GM21529 (cell line): ENCODE measurements at regions not wholly inside any gene's neighbourhood (a gene's known extent, or its start where the extent isn't known, plus 50 kb on each side); places are given as distances from the start of the nearest gene placed in this dataset.

ENCODE experiments used
- ATAC-seq: cut with Tn5 transposase; IDR thresholded peaks from one replicate; pipeline ENCODE4 v1.9.1; 2021; ENCODE audit not compliant: unreplicated experiment

DNA sequence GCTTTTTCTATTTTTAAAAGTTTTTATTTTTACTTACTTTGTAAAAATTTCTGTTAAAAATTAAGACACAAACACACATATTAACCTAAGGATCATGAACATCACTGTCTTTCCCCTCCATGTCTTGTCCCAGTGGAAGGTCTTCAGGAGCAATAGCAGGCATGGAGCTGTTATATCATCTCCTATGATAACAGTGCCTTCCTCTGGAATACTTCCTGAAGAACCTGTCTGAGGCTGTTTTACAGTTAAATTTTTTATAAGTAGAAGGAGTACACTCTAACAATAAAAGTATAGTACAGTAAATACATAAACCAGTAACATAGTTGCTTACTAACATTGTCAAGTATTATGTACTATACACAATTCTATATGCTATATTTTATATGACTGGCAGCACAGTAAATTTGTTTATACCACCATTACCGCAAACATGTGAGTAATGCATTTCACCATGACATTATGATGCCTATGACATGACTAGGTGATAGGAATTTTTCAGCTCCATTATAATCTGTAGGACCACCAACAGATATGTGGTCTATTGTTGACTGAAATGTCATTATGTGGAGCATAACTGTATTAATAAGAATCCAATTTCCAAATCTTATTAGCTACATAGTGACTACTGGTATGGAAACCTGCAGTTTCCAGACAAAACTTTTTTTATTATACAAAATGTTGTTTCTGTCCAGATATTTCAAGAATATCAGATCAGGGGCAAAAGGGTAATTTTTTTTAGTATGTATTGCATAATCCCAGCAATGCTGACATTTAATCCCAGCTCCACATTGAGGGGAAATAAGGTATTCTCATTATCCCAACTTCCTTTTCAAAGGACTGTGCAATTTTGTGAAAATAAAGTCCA lies 337.2 kb upstream of the SLC39A10 start:
- no peak for ATAC-seq

DNA sequence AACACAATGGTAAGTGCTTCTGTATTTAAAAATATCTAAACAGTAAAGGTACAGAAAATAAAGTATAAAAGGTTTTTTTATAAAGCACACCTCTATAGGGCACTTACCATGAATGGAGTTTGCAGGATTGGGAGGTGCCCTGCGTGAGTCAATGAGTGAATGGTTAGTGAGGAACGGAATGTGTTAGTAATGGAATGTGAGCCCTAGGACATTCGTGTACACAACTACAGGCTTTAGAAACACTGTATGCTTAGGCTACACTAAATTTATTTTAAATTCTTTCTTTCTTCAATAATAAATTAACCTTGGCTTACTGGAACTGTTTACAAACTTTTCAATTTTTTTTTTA lies 337.9 kb upstream of the SLC39A10 start:
- no peak for ATAC-seq

DNA sequence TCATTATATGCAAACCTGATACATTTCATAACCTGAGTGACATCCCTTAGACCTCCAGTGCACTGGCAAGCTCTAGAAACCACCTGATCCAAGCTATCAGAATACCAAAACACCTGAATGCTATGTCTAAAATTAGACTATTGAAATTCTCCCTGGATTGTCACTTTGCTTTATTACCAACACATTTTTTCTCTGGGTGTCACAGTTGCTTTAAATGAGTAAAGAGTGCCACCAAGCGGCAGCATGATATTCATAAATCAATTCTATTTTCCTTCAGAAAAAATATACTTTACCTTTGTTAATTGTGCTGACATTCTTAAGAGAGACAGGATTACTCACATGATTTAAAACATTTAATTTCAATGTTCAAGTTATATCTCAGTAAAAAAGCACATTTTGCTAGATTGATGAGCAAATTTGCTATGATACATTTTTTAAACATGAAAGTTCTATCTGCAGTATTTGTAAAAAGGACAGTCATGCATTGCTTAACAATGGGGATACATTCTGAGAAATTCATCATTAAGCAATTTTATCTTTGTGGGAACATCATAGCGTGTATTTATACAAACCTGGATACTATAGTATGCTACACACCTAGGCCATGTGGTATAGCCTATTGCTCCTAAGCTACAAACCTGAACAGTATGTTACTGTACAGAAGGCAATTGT lies 338.4 kb upstream of the SLC39A10 start:
- no peak for ATAC-seq

DNA sequence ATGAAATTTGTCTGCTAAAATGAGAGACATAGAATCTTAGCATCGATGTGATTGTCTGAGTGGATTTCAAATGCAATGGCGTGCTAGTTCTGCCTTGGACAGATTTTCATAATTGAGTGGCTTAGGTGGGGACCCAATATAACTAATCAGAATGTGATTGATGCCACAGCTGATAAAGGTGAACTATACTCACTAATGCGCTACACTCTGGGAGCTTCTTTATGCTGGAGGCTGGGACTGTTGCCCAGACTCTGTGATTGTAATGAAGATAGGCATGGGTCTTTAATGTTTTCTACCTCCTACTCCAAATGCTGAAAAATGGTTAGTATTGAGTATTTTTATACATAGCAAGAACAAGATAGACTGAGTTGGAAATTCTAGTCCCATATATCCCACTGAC lies 339.5 kb upstream of the SLC39A10 start:
- ATAC-seq = no peak

DNA sequence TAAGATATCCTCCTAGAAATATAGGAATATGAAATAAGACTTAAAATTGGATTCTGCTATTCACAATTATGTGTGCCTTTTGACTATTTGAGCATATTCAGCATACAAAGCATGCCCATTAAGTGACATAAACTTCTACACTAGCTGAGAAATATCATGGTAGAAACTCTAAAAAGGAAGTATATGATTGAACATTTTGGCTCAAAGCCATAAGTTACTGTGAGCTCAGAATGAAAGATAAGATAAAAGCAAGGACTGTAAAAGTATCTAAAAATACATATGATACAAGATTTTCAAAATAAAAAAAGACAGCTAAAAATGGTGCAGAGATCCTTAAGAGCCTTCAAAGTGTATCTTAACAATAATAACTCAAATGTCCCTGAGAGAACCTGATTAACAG lies 340.5 kb upstream of the SLC39A10 start:
- ATAC-seq = no peak

DNA sequence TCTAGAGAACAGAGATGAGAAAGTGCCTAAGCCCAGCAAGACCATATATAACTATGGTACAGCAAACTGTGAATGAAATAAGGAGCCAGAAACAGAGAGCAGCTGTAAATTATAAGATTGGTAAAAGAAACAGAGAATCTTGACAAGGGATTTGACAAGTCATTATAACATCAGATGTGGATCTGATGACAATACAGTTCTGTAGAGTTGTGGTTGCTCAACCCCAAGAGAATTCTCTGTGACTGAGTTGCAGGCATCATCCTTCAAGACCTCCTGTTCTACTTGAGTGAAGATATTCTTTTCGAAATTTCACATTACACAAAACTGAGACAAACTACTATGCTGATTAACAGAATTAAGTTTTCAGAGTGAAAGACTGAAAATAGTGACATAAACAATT lies 343.1 kb upstream of the SLC39A10 start:
- ATAC-seq = peak; percentile 68

DNA sequence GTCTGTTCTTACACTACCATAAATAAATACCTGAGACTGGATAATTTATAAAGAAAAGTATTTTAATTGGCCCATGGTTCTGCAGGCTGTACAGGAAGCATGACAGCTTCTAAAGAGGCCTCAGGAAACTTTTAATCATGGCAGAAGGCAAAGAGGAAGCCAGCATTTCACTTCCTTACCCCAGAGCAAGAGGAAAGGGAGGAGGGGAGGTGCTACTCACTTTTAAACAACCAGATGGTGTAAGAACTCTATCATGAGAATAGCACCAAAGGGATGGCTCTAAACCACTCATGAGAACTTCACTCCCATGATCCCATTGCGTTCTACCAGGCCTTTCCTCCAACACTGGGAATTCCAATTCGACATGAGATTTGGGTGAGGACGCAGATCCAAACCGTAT lies 344.4 kb upstream of the SLC39A10 start:
- ATAC-seq = no peak

DNA sequence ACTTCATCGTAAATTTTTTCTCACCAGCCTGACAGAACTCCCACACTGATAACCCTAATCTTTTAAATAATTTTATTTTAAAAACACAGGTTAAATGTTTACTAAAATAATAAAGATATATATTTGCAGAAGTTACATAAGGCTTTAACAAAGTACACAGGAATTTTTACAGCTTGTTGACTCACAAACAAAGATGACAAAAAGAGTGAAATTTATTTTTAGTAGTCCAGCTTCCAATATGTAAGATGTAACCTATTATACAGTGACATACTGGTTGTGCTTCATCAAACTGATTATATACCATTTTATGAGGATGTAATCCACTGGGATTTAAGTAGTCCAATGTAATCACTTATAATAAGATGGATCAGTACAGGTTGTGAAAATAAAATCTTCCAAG lies 348.9 kb upstream of the SLC39A10 start:
- ATAC-seq = no peak

DNA sequence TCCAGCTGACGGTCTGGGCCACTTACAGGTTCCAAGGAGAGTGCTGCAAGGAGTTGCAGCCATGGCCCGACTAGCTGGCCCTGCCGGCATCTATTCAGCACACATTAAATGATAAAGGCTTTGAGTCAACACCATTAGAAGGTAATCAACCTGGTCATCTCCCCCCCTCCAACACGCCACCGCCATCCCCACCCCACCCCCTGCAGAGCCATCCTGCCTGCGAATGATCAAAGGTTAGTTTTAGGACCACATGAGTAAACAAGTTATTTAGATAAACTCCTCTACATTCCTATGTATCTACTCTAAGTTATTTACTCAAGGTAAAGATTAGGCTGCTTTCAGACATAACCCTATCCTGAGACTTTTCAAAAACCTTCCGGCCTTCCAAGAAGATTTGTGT lies 349.3 kb upstream of the SLC39A10 start:
- no peak for ATAC-seq

DNA sequence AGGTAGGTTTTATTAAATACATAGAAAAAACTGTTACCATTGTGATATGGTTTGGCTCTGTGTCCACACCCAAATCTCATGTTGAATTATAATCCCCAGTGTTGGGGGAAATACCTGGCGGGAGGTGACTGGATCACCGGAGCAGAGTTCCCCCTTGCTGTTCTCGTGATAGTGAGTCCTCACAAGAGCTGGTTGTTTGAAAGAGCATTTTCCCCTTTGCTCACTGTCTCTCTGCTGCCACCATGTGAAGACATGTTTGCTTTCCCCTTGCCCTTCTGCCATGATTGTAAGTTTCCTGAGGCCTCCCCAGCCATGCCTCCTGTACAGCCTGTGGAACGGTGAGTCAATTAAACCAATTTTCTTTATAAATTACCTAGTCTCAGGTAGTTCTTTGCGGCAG lies 352.7 kb upstream of the SLC39A10 start:
- peak; percentile 62 for ATAC-seq

DNA sequence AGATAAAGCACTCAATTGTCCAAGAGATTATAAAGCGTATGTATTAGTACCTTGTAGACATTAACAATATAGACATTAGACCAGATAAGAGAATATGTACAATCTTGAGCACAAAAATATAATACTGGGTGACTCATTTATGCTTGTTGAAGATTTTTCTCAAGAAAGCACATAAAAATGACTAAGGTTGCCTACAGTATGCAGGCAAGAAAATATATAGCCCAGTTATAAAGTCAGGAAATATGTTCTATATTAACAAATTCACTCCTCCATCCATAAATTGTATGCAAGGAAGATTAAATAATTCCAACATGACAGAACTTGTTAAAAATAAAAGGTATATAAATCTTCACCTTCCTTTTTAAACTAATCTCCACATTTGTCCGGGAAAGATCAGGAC lies 356.4 kb upstream of the SLC39A10 start:
- no peak for ATAC-seq

DNA sequence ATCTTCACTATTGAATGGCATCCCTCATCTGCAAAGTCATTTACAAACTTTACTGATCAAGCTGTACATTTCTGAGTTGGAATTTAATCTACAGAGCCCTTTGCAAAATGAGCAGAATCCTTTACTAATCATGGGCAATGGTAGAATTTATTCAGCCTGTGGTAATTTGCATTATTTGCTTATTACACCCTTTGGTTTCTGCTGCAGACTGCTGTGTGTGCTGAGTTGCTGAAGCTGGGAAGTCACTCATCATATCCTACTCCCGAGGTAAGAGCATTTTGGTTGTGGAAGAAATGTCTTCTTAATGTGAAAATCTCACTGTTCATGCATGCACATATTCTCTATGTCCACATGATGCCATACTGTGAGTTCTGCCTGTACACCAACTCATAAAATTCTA lies 357.4 kb upstream of the SLC39A10 start:
- ATAC-seq = no peak

DNA sequence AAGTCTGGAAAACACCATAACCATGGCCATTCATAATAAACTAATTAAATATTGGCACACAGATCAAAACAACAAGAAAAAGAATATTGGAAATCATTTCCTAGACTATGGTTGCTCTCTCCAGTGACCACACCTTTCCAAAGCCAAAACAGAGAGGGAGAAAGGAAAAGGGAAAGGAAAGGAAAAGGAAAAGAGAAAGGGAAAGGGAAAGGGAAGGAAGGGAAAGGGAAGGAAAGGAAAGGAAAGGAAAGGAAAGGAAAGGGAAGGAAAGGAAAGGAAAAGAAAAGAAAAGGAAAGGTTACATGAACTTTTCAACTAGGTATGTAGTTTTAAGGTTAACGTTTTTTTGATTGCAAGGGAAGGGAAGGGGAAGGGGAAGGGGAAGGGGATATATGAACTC lies 360.5 kb upstream of the SLC39A10 start:
- ATAC-seq = no peak

DNA sequence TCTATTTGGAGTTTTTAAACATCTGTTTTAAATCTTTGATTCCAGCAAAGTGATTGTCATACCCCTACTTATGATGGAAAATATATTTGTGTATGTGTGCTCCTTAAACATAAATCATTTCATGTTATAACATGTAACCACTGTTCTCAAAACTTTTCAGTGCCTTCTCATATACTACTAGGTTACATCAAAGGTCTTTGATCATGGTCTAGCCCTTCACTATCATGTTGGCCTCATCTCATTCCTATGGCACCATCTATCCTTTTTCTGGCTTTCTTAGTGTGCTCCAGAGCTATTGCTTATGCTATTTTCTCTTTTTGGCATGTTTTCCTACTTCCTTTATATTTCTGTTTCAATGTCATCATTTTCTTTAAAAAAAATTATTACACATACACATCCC lies 367.9 kb upstream of the SLC39A10 start:
- no peak for ATAC-seq

DNA sequence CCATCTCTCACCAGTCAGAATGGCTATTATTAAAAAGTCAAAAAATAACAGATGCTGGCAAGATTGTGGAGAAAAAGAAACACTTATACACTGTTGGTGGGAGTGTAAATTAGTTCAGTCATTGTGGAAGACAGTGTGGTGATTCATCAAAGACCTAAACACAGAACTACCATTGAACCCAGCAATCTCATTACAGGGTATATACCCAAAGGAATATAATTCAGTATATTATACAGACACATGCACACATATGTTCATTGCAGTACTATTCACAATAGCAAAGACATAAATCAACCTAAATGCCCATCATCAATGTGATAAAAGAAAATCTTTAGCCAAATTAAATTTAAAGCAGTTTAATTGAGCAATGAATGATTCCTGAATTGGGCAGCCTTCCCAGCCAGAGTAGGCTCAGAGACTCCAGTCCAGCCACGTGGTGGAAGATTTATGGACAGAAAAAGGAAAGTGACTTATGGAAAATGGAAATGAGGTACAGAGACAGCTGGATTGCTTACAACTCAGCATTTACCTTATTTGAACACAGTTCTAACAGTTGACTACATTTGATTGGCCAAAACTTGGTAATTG lies 377.1 kb upstream of the SLC39A10 start:
- ATAC-seq = no peak

DNA sequence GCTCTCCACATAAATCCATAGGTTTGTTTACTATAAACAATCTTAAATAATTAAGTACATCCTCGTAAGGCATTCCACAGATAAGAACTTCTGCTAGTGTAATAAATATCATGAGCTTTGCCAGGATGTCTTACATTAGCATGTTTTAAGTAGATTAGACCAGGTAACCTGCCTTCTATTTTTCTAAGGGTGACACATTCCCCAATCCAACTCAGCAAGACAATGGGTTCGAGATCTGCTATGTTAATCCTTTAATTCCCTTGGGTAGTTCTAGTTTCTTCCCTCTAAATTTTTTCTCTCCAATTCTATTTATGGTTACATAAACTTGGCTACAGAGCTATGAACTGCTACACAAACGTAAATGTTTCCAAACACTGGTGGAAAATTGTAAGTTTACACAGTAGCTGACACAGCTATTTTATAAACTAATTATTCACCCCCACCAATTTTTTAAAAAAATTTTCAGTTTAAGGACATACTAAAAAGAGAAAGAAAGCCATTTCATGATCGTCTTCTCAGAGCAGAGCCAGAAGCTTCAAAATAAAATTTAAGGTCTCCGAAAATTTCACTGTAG lies 386.5 kb upstream of the SLC39A10 start:
- no peak for ATAC-seq

DNA sequence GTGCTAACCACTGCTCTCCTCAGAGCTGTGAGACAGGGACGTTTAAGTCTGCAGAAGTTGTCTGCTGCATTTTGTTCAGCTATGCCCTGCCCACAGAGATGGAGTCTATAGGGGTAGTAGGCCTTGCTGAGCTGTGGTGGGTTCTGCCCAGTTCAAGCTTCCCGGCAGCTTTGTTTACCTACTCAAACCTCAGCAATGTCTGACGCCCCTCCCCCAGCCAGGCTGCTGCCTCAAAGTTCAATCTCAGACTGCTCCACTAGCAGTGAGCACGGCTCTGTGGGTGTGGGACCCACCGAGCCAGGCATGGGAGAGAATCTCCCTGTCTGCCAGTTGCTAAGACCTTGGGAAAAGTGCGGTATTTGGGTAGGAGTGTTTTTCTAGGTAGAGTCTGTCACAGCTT lies 387.8 kb upstream of the SLC39A10 start:
- ATAC-seq = no peak

DNA sequence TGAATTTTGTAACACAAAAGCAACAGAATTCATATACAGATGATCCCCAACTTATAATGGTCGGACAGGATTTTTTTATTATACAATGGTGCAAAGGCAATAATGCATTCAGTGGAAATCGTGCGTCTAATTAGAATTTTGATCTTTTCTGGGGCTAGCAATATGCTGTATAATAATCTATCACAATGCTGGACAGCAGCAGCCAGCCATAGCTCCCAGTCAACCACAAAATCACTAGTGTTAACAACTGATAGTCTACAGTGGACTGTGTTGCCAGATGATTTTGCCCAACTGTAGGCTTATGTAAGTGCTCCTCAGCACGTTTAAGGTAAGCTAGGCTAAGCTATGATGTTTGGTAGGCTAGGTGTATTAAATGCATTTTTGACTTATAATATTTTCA lies 399.0 kb upstream of the SLC39A10 start:
- ATAC-seq = no peak

DNA sequence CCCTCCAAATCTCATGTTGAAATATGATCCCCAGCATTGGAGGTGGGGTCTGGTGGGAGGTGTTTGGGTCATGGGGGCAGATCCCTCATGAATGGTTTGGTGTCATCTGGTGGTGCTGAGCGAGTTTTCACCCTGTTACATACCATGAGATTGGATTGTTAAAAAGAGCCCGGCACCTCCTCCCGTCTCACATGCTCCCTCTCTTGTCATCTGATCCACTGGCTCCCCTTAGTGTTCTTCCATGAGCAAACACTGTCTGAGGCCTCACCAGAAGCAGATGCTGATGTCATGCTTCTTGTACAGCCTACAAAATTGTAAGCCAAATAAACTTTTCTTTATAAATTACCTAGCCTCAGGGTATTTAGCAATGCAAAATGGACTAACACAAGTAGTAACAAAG lies 405.0 kb upstream of the SLC39A10 start:
- no peak for ATAC-seq

DNA sequence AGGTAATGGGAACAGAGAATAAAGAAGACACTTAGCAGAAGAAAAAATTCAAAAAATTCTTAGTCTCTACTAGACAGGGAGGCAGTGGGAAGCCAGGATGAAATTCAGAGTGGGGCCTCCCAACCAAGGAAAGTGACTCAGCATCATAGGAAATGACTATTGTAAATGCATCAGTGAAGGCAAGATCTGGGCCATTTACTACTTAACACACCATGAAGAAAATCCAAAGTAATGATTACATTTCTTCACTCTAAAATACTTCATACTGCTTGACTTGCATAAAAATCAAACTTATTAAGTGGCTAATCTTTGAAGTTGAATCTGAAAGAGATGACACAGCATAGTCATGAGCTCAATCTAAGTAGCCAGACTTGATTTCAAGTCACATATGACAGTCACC lies 405.8 kb upstream of the SLC39A10 start:
- no peak for ATAC-seq

DNA sequence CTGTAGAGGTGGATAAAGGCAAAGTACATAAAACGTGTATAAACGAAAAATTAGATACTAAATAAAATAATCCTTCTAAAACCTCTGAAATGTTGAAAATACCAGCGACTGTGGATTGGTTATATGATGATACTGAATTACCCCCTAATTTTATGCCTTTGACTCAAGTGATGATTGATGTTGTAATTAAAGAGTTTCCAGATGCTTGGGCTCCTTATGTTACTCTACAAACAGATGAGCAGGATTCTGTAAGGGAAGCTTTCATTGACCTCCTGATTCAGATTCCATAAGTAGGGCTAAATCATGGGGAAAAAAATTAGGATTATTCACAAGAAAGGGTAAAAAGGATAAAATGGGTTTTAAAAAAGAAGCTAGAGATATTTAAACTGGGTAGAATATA lies 418.2 kb upstream of the SLC39A10 start:
- no peak for ATAC-seq

DNA sequence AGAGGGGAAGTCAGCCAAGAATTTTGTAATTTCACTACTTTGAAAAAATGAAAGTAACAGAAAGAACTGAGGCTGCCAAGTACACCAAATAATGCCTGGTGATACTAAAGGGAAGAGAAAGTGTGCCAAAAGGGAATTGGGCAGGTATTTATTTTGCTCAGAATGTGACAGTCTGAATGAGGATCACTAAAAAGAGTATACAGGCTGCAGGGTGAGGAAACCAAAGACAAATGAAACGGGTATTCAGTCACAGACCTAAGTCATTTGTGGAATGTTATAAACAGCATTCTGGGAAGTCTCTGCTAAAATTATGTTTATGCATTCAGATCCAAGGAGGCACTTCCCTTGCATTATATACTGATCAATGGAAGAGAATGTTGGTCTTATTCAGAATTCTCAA lies 418.6 kb upstream of the SLC39A10 start:
- ATAC-seq = no peak
